ENCODE measurements at regions not wholly inside any gene's neighbourhood (a gene's known extent, or its start where the extent isn't known, plus 50 kb on each side); places are given as distances from the start of the nearest gene placed in this dataset.

- intact Hi-C loops (cut with micrococcal nuclease; ENCODE audit: unreplicated experiment) = no loop called here
- BruUV-seq (replicated peaks) = no TSS peak
Measured at GRCh38 chr21:22754746-22755145, 1756.5 kb downstream of the NCAM2 start.

GRCh38 chr21:22758478-22758877 lies 1760.3 kb downstream of the NCAM2 start:
- Mint-ChIP-seq H3K27me3 (ENCODE audit: unreplicated experiment) (no peaks in the 10 kb centered on the region), H3K9me3 (ENCODE audit: low read depth, unreplicated experiment) (no peaks in the 10 kb centered on the region), H3K36me3 (ENCODE audit: insufficient read depth, unreplicated experiment) (no peaks in the 10 kb centered on the region), H3K27ac (ENCODE audit: unreplicated experiment) (no peak overlapping the region), H3K4me3 (ENCODE audit: low read depth, unreplicated experiment) (no peak overlapping the region), H3K4me1 (ENCODE audit: low read depth, unreplicated experiment) (no peaks in the 10 kb centered on the region)
- TF ChIP-seq CTCF (IDR thresholded peaks at IDR 0.05; ENCODE audit: unreplicated experiment) = no peak
- CTCF ChIA-PET = no interaction called here
- DNase-seq = no peak
- intact Hi-C loops (cut with micrococcal nuclease; ENCODE audit: unreplicated experiment) = no loop called here
- no TSS peak for BruUV-seq (replicated peaks)

More at GRCh38 chr21:22754746-22755145, 1756.5 kb downstream of the NCAM2 start:
- H3K4me3 Mint-ChIP-seq (ENCODE audit: low read depth, unreplicated experiment) = no peak overlapping the region
- no peaks in the 10 kb centered on the region for H3K4me1 Mint-ChIP-seq (ENCODE audit: low read depth, unreplicated experiment)
- no peaks in the 10 kb centered on the region for H3K36me3 Mint-ChIP-seq (ENCODE audit: insufficient read depth, unreplicated experiment)
- DNase-seq = no peak
- no peak overlapping the region for H3K27ac Mint-ChIP-seq (ENCODE audit: unreplicated experiment)
- TF ChIP-seq CTCF (IDR thresholded peaks at IDR 0.05; ENCODE audit: unreplicated experiment) = no peak
- CTCF ChIA-PET = no interaction called here
- no peaks in the 10 kb centered on the region for H3K9me3 Mint-ChIP-seq (ENCODE audit: low read depth, unreplicated experiment)
- H3K27me3 Mint-ChIP-seq (ENCODE audit: unreplicated experiment) = no peaks in the 10 kb centered on the region

GRCh38 chr21:22762463-22762862 lies 1764.3 kb downstream of the NCAM2 start:
- H3K27ac Mint-ChIP-seq (ENCODE audit: unreplicated experiment) = no peak overlapping the region
- CTCF ChIA-PET = no interaction called here
- no peaks in the 10 kb centered on the region for H3K4me1 Mint-ChIP-seq (ENCODE audit: low read depth, unreplicated experiment)
- H3K4me3 Mint-ChIP-seq (ENCODE audit: low read depth, unreplicated experiment) = no peak overlapping the region
- no peaks in the 10 kb centered on the region for H3K9me3 Mint-ChIP-seq (ENCODE audit: low read depth, unreplicated experiment)
- no peaks in the 10 kb centered on the region for H3K36me3 Mint-ChIP-seq (ENCODE audit: insufficient read depth, unreplicated experiment)
- no peaks in the 10 kb centered on the region for H3K27me3 Mint-ChIP-seq (ENCODE audit: unreplicated experiment)
- no TSS peak for BruUV-seq (replicated peaks)
- intact Hi-C loops (cut with micrococcal nuclease; ENCODE audit: unreplicated experiment) = no loop called here
- no peak for TF ChIP-seq CTCF (IDR thresholded peaks at IDR 0.05; ENCODE audit: unreplicated experiment)
- DNase-seq = no peak

GRCh38 chr21:22763442-22763841 lies 1765.2 kb downstream of the NCAM2 start:
- CTCF ChIA-PET = no interaction called here
- Mint-ChIP-seq H3K4me3 (ENCODE audit: low read depth, unreplicated experiment) (no peak overlapping the region), H3K9me3 (ENCODE audit: low read depth, unreplicated experiment) (no peaks in the 10 kb centered on the region), H3K27ac (ENCODE audit: unreplicated experiment) (no peak overlapping the region), H3K27me3 (ENCODE audit: unreplicated experiment) (no peaks in the 10 kb centered on the region), H3K4me1 (ENCODE audit: low read depth, unreplicated experiment) (no peaks in the 10 kb centered on the region), H3K36me3 (ENCODE audit: insufficient read depth, unreplicated experiment) (no peaks in the 10 kb centered on the region)
- no peak for TF ChIP-seq CTCF (IDR thresholded peaks at IDR 0.05; ENCODE audit: unreplicated experiment)
- intact Hi-C loops (cut with micrococcal nuclease; ENCODE audit: unreplicated experiment) = no loop called here
- no TSS peak for BruUV-seq (replicated peaks)
- no peak for DNase-seq

GRCh38 chr21:22764222-22764621 lies 1766.0 kb downstream of the NCAM2 start:
- no peak for DNase-seq
- no peaks in the 10 kb centered on the region for H3K4me1 Mint-ChIP-seq (ENCODE audit: low read depth, unreplicated experiment)
- H3K36me3 Mint-ChIP-seq (ENCODE audit: insufficient read depth, unreplicated experiment) = no peaks in the 10 kb centered on the region
- H3K4me3 Mint-ChIP-seq (ENCODE audit: low read depth, unreplicated experiment) = no peak overlapping the region
- no peaks in the 10 kb centered on the region for H3K27me3 Mint-ChIP-seq (ENCODE audit: unreplicated experiment)
- H3K27ac Mint-ChIP-seq (ENCODE audit: unreplicated experiment) = no peak overlapping the region
- intact Hi-C loops (cut with micrococcal nuclease; ENCODE audit: unreplicated experiment) = no loop called here
- no TSS peak for BruUV-seq (replicated peaks)
- CTCF ChIA-PET = no interaction called here
- H3K9me3 Mint-ChIP-seq (ENCODE audit: low read depth, unreplicated experiment) = no peaks in the 10 kb centered on the region
- TF ChIP-seq CTCF (IDR thresholded peaks at IDR 0.05; ENCODE audit: unreplicated experiment) = no peak

Measured in Calu3 (cell line).